Amniotic stem cell (primary cell): ENCODE measurements at regions not wholly inside any gene's neighbourhood (a gene's known extent, or its start where the extent isn't known, plus 50 kb on each side); places are given as distances from the start of the nearest gene placed in this dataset.

ENCODE experiments used
- DNase-seq: peaks from one replicate; lab custom pipeline; 2025; lab: John Stamatoyannopoulos, UW

DNA sequence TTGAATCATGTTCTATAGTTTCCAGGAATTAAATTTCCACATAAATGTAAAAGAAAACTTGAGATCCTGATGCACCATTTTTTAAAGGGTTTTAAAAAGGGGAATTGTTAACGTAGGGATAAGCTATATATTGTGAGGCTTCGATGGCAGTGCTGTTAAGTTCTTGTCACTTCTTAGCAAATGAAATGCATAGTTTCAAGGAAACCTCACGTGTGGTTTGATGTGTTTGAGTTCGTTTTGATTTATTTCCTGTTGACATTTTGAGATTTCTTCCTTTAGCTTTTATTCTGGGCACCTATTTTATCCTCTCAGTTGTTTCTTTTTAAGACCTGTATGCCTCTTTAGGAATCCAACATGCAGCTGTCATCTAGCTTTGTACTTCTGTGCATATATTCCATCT lies 301.0 kb downstream of the DOCK8 start:
- DNase-seq = no peak

DNA sequence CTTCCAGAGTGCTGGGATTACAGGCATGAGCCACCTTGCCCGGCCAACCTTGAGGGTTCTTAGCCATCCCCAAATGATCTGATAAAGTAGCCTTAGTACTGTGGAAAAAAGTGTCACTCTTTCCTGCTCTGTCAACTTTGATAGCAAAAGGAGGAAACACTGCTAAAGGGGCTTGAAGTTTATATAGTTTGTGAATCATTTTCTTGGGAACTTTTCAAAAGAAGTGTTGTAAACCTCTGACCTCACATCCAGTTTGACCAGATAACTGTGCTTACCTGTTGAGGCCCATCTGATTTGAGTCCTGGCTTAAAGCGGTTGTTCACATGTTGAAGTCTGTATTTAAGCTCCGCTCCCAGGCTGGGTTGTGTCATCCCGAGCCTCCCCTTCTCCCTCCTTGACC lies 303.3 kb downstream of the DOCK8 start:
- DNase-seq = no peak

DNA sequence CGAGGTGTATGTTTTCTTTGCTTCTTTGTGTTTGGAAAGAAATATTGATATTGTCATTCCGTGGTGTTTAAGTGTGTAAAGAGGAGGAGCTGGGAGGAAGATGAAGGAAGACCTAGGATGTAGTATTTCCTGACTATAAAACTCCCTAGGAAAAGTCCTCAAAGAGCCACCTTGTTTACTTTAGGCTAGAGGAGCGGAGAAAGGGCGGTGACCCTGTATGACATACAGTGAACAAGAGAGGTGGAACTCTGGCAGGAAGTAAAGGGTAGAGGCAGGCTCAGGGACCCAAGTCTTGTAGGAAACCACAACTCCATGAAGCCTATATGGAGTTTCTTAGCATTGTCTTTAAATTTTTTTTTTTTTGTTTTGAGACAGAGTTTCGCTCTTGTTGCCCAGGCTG lies 303.9 kb downstream of the DOCK8 start:
- DNase-seq = no peak

DNA sequence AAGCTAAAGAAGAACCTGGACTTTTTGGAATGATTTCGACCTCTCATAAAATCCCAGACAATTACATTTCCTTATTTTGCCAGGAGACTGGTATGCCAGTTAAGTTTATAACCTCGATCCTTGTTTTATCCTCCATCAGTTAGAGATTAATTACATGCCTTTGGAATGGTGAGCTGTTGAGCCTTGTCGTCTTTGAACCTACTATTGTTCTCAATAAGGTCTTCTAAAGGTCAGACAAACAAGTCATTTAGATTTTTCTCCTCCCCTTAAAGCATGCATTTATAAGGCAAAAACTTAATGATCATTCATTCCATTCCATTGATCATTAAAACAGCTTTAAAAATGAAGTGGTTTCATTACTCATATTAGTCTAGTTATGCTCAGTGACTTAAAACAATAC lies 304.9 kb downstream of the DOCK8 start:
- DNase-seq = no peak

DNA sequence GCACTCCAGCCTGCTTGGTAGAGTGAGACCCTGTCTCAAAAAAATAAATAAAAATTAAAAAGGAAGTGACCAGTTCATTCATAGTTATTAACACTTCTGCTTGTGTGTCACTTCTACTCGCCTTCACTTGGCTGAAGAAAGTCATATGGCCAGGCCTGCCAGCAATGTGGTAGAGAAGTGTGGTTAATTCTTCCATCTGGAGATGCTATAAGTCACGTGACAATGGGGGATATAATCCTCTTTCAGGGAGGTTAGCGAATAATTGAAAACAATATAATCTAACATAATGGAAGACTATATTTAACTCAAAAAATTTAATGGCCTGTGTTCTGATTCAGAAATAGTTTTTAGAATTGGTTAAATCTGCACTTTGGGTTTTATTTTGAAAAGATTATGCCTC lies 305.6 kb downstream of the DOCK8 start:
- DNase-seq = no peak

GRCh38 chr9:522190-522589 lies 307.5 kb downstream of the DOCK8 start:
- DNase-seq = no peak

DNA sequence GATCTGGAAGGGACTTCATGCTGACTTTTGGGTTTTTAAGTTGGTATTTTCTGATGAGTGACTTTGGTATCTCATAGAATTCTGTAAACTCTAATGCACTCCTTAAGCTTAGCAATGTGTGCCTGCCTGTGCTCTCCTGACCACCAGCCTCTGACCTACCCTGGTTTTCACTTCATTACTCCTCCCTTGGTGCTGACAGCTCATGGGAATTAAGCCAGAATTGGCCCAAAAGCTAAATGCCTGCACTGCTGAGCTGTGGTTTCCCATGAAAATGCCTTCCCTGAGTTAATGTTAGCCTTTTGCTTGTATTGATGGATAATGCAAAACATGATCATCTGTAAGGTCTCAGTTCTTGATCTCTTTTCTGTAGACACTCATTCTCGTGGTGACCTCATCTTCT lies 308.0 kb downstream of the DOCK8 start:
- no peak for DNase-seq

GRCh38 chr9:523444-523843 lies 308.8 kb downstream of the DOCK8 start:
- no peak for DNase-seq

GRCh38 chr9:524008-524407 lies 309.3 kb downstream of the DOCK8 start:
- no peak for DNase-seq

- DNase-seq = no peak
Measured at GRCh38 chr9:526904-527591, 312.4 kb downstream of the DOCK8 start.

- DNase-seq = no peak
Measured at GRCh38 chr9:529731-530130, 311.8 kb upstream of the DMRT1 start.

GRCh38 chr9:530681-531080 lies 310.8 kb upstream of the DMRT1 start:
- DNase-seq = no peak

- no peak for DNase-seq
Measured at GRCh38 chr9:532707-533106, 308.8 kb upstream of the DMRT1 start.

DNA sequence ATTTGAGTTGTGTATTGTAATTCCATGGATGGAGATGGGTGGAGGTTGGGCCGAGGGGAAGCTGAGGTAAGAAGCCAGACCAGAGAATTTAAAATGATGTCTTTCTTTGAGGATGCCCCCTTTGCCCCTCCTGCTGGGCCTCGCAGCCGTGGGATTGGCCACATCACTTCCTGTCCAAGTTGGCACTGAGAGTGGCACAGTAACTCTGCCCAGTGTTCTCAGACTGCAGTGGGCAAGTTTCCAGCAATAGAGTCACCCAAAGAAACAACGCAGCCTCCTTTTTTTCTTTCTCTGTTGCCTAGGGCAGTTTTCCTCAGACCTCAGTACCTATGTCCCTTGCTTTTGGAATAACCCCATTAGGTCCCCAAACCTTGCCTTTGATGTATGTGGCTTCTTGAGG lies 306.6 kb upstream of the DMRT1 start:
- DNase-seq = no peak

- no peak for DNase-seq
Measured at GRCh38 chr9:535356-535755, 306.1 kb upstream of the DMRT1 start.

GRCh38 chr9:536597-537511 lies 304.6 kb upstream of the DMRT1 start:
- DNase-seq = no peak

GRCh38 chr9:543478-543877 lies 298.0 kb upstream of the DMRT1 start:
- DNase-seq = no peak

DNA sequence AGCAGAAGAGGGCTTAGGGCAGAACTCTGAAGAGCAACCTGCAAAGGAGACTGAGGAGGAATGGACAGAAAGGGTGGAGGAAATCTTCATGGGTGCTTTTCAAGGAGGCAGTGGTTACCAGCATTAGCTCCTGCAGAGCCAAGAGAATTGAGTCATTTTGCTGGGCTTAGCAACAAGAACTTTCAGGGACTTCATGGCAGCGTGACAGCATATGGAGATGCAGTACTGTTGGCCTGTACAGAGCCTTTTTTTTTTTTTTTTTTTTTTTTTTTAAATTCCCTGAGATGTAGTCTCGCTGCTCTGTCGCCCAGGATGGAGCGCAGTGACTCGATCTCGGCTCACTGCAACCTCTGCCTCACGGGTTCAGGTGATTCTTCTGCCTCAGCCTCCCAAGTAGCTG lies 296.0 kb upstream of the DMRT1 start:
- no peak for DNase-seq

DNA sequence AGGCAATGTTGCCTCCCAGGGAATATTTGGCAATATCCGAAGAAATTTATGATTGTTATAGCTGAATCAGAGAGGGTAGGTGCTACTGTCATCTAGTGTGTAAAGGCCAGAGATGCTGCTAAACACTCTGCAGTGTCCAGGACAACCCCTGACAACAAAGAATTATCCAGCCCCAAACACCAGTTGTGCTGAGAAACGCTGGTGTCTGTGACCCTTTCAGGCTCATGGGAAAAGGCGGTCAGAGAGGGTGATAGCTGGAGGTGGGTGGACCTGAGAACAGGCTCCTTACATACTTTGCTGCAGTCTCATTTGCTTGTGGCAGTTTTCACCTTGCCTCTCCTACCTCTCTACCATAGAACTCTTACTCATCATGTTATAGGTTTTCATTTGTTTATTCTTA lies 295.3 kb upstream of the DMRT1 start:
- DNase-seq = no peak

DNA sequence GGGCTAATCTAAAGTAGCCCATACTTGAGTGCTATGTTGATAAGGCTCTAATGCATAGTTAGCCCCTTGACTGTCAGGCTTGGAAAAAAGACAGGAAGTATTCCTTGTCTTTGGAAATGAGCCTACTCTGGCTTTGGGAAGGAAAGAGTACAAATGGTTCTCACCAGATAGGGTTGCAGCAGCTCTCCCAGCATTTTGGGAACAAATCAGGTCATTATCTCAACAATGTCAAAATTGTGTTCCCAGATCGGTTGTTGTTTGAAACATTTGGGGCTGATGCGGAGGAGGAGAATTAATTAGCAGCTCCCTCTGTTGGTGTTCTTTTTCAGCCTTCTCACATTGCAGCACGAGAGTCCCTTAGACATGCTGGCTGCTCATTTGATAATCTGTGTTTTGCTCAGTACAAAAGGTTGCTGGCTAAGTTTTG lies 294.7 kb upstream of the DMRT1 start:
- no peak for DNase-seq

DNA sequence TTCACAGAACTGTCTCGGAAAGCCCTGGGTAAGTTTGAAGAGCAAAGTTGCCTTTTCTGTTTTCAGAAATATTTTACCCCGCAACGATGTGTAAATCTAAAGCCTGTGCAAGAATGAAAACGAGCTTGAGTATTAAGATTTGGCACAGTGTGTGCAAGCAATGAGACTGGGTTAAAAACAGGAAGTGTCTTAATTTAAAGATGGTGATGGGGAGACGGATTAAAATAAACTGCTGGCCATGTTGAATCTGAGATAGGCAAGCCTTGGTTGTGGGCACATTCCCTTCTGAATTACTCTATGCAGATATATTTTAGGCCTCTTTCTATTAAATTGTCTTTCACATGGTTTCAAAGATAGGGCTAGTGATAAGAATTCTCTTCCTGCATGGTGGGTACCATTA lies 294.2 kb upstream of the DMRT1 start:
- DNase-seq = no peak

DNA sequence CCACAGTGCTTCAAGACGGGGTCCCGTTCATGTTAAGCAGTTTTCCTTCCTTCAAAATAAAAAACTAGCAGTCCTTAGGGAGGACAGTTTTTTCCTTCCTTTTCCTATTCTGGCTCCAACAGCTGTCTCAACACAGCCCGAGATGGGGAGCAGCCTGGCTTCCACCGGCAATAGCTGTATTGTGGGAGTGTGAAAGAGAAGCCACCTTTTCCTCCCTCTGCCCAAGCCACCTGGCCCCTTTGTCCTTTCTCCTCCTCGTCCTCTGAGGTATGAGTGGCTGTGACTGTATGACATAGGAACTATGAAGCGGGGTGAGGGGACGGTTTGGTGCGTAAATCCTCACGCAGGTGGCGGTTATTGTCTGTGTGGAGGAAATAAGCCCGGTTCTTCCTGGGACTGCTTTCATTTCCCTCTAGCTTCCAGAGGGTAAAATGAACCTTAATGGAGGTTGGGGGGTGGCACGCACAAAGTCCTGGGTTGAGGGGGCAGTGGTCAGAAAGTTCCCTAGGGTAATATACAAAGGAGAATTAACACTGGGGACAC lies 292.0 kb upstream of the DMRT1 start:
- no peak for DNase-seq

DNA sequence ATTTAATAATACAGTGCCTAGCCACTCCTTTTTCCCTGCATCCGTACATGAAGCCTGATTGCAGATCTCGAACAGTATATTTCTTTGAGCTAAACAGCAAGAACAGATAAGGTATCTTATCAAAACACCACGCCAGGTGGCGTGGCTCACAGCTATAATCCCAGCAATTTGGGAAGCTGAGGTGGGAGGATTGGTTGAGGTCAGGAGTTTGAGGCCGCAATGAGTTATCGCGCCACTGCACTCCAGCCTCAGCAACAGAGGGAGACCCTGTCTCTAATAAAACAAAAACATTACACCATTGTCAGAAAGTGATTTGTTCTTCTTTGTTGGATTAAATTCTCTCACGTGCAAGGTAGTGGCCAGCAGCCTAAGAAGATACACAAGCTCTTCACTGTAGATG lies 291.2 kb upstream of the DMRT1 start:
- no peak for DNase-seq
